ENCODE measurements at regions not wholly inside any gene's neighbourhood (a gene's known extent, or its start where the extent isn't known, plus 50 kb on each side); places are given as distances from the start of the nearest gene placed in this dataset.

DNA sequence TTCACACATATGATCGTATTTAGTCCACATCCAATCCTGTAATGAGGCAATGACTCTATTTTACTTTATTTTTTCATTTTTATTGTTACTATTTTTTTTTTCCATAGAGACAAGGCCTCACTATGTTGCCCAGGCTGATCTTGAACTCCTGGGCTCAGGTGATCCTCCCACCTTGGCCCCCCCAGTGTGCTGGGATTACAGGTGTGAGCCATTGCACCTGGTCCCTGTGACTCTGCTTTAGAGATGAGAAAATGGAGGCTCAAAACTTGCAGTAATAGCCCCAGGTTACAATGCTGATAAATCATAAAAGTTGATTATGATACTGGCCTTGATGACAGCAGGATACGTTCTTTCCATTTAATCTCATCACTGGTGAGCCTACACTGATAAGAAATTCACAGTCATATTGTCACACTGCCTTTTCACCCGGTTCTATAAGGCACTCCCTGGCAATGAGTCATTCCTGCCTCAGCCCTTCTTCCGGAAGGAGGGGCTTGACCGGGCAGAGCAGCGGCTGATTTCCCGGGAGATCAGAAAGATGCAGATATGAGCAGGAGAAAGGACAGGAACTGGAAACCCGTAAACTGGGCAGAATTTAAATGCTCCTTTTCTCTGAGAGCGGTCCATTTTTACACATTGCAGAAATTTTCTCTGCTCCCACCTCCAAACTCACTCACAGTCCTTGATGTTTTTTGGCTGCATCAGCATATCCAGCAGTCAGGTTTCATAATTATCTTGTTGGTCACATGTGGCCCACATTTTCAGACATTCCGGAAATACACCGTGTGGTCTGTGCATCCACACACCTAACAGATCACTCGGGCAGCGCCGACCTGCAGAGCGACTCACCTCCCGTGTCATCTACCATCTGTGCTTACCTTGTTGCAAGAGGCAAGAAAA lies 616.4 kb downstream of the EFNB2 start:
- TF ChIP-seq CTCF (conservative IDR thresholded peaks at IDR 0.05 in 1 of 2, IDR thresholded peaks at IDR 0.05 in 1 of 2; ENCODE audit: low read depth in 1 of 2, low read length in 2 of 2): no peak
- no peak for TF ChIP-seq EZH2 (IDR thresholded peaks at IDR 0.05; ENCODE audit: low read length, missing control alignments)
